ENCODE measurements at regions not wholly inside any gene's neighbourhood (a gene's known extent, or its start where the extent isn't known, plus 50 kb on each side); places are given as distances from the start of the nearest gene placed in this dataset.

DNA sequence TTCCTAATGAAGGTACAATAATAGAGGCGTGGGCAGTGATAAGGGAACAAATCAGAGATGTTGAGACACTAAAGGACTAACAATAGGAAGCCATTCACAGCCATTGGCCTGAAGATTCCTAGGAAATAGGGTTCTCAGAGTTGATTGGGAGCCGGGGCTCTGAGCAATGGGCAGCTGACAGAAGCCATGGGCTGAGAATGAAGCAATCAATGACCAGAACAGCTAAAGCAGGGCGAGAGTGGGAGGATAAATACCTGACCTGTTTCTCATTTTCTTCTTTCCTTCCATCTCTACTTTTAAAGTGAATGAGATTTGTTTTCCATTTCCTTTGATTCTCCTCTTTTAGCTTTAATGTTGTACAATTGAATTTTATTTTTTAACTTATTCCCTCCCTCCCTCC lies 774.7 kb upstream of the ADGRL4 start:
- H3K27ac ChIP-seq (ENCODE audit: low read depth, low read length): no peak overlapping the region
- H3K79me2 ChIP-seq (ENCODE audit: insufficient read depth, low read length): no peaks in the 10 kb centered on the region
- H3F3A ChIP-seq (ENCODE audit: insufficient read depth): no peaks in the 10 kb centered on the region
- no peaks in the 10 kb centered on the region for H3K27me3 ChIP-seq (ENCODE audit: low read length)
- H3K9me2 ChIP-seq (replicated peaks; ENCODE audit: insufficient read depth, low read length): no peaks in the 10 kb centered on the region
- TF ChIP-seq EZH2phosphoT487 (conservative IDR thresholded peaks at IDR 0.05; ENCODE audit: low read length) (no peak), CTCF (IDR thresholded peaks at IDR 0.05; ENCODE audit: insufficient read depth, low read length, poor library complexity, severe bottlenecking) (no peak)
- no peak overlapping the region for H3K9ac ChIP-seq (ENCODE audit: low read length)
- no peaks in the 10 kb centered on the region for H3K9me3 ChIP-seq (ENCODE audit: insufficient read depth, low read length)
- no peak overlapping the region for H3K4me2 ChIP-seq (ENCODE audit: low read depth, low read length, poor library complexity, severe bottlenecking)
- no peak overlapping the region for H3K4me3 ChIP-seq (ENCODE audit: insufficient read depth, low read length, poor library complexity, severe bottlenecking)
- no peaks in the 10 kb centered on the region for H4K20me1 ChIP-seq (ENCODE audit: low read depth, low read length)
- no peak overlapping the region for H2AFZ ChIP-seq (ENCODE audit: low read depth, low read length, severe bottlenecking)
- H3K36me3 ChIP-seq (ENCODE audit: low read length): no peaks in the 10 kb centered on the region

GRCh38 chr1:79777481-79778219 lies 771.1 kb upstream of the ADGRL4 start:
- TF ChIP-seq CTCF (IDR thresholded peaks at IDR 0.05; ENCODE audit: insufficient read depth, low read length, poor library complexity, severe bottlenecking): no peak
- TF ChIP-seq EZH2phosphoT487 (conservative IDR thresholded peaks at IDR 0.05; ENCODE audit: low read length): no peak
- Histone ChIP-seq H2AFZ (ENCODE audit: low read depth, low read length, severe bottlenecking) (peak overlapping the region; percentile 84), H3K27ac (ENCODE audit: low read depth, low read length) (peak overlapping the region; percentile 63), H3K4me2 (ENCODE audit: low read depth, low read length, poor library complexity, severe bottlenecking) (peak overlapping the region; percentile 47), H3K79me2 (ENCODE audit: insufficient read depth, low read length) (no peaks in the 10 kb centered on the region), H3K9me3 (ENCODE audit: insufficient read depth, low read length) (no peaks in the 10 kb centered on the region), H3F3A (ENCODE audit: insufficient read depth) (no peaks in the 10 kb centered on the region), H3K9ac (ENCODE audit: low read length) (peak overlapping the region; percentile 24; the same call in 1 of the 2 replicates), H3K36me3 (ENCODE audit: low read length) (no peaks in the 10 kb centered on the region), H3K27me3 (ENCODE audit: low read length) (no peaks in the 10 kb centered on the region), H4K20me1 (ENCODE audit: low read depth, low read length) (no peaks in the 10 kb centered on the region), H3K4me3 (ENCODE audit: insufficient read depth, low read length, poor library complexity, severe bottlenecking) (no peak overlapping the region), H3K9me2 (replicated peaks; ENCODE audit: insufficient read depth, low read length) (no peaks in the 10 kb centered on the region)

GRCh38 chr1:79775402-79775801 lies 768.9 kb upstream of the ADGRL4 start:
- H3K27me3 ChIP-seq (ENCODE audit: low read length): no peaks in the 10 kb centered on the region
- TF ChIP-seq EZH2phosphoT487 (conservative IDR thresholded peaks at IDR 0.05; ENCODE audit: low read length) (no peak), CTCF (IDR thresholded peaks at IDR 0.05; ENCODE audit: insufficient read depth, low read length, poor library complexity, severe bottlenecking) (no peak)
- no peak overlapping the region for H2AFZ ChIP-seq (ENCODE audit: low read depth, low read length, severe bottlenecking)
- no peaks in the 10 kb centered on the region for H3K9me3 ChIP-seq (ENCODE audit: insufficient read depth, low read length)
- H3K79me2 ChIP-seq (ENCODE audit: insufficient read depth, low read length): no peaks in the 10 kb centered on the region
- H3K27ac ChIP-seq (ENCODE audit: low read depth, low read length): no peak overlapping the region
- no peak overlapping the region for H3K4me3 ChIP-seq (ENCODE audit: insufficient read depth, low read length, poor library complexity, severe bottlenecking)
- no peak overlapping the region for H3K9ac ChIP-seq (ENCODE audit: low read length)
- H3F3A ChIP-seq (ENCODE audit: insufficient read depth): no peaks in the 10 kb centered on the region
- H3K4me2 ChIP-seq (ENCODE audit: low read depth, low read length, poor library complexity, severe bottlenecking): no peak overlapping the region
- no peaks in the 10 kb centered on the region for H3K36me3 ChIP-seq (ENCODE audit: low read length)
- H4K20me1 ChIP-seq (ENCODE audit: low read depth, low read length): no peaks in the 10 kb centered on the region
- H3K9me2 ChIP-seq (replicated peaks; ENCODE audit: insufficient read depth, low read length): no peaks in the 10 kb centered on the region

Measured in SU-DHL-6 (cell line).